Central memory CD8-positive, alpha-beta T cell (primary cell): ENCODE measurements at regions not wholly inside any gene's neighbourhood (a gene's known extent, or its start where the extent isn't known, plus 50 kb on each side); places are given as distances from the start of the nearest gene placed in this dataset.
A peak's percentile ranks its signal among the peaks of the same experiment; 100 is the strongest.
"Not testable (repeated sequence)": the region's sequence is repeated elsewhere in the genome, so short reads cannot be mapped to it uniquely, and the experiment has no call there.

Source experiments
- ATAC-seq: fragments of 150-1000 bp; cut with Tn5 transposase; replicated peaks from 2 replicates; pipeline ENCODE4 v1.10.0; 2022; ENCODE audit warnings: mild to moderate bottlenecking, moderate FRiP score, moderate number of reproducible peaks; ENCODE audit not compliant: poor library complexity, severe bottlenecking; ENCODE audit errors: extremely low read depth
- DNase-seq, 2 donors: peaks; one replicate each; pipeline ENCODE4 v3.0.0; 2021; ENCODE audit warnings: low spot score in 2 of 2
- H3K27ac Mint-ChIP-seq: one replicate; pipeline ENCODE4 v1.8.0; 2022; ENCODE audit warnings: low read depth, mild to moderate bottlenecking, moderate library complexity, mixed read lengths
- H3K27me3 Mint-ChIP-seq: one replicate; pipeline ENCODE4 v1.8.0; 2022; ENCODE audit warnings: mixed read lengths
- H3K36me3 Mint-ChIP-seq: one replicate; pipeline ENCODE4 v1.8.0; 2022; ENCODE audit warnings: mild to moderate bottlenecking, moderate library complexity, mixed read lengths; ENCODE audit not compliant: insufficient read depth
- H3K4me1 Mint-ChIP-seq: one replicate; pipeline ENCODE4 v1.8.0; 2022; ENCODE audit warnings: mixed read lengths
- H3K4me3 Mint-ChIP-seq: one replicate; pipeline ENCODE4 v1.8.0; 2022; ENCODE audit warnings: mild to moderate bottlenecking, moderate library complexity, mixed read lengths
- H3K9me3 Mint-ChIP-seq: one replicate; pipeline ENCODE4 v1.8.0; 2022; ENCODE audit warnings: mixed read lengths

- not testable (repeated sequence) for DNase-seq, H3K27me3 Mint-ChIP-seq, H3K9me3 Mint-ChIP-seq, H3K4me3 Mint-ChIP-seq
- Mint-ChIP-seq H3K36me3 (peaks cover 18% of the 10 kb centered on the region), H3K4me1 (peaks cover 23% of the 10 kb centered on the region), H3K27ac (peak overlapping the region; percentile 19)
- ATAC-seq, result peak; percentile 52
Observed at GRCh38 chr16:29578898-29579297, 72.7 kb upstream of the NPIPB12 start.

- not testable (repeated sequence) for DNase-seq, H3K9me3 Mint-ChIP-seq, H3K27me3 Mint-ChIP-seq, H3K4me3 Mint-ChIP-seq, H3K27ac Mint-ChIP-seq, ATAC-seq
- Mint-ChIP-seq H3K36me3 (peaks cover 14% of the 10 kb centered on the region), H3K4me1 (peaks cover 19% of the 10 kb centered on the region)
Observed at GRCh38 chr16:29581764-29582163, 75.6 kb upstream of the NPIPB12 start.

GRCh38 chr16:29591919-29592318, 71.1 kb upstream of the SPN start:
- not testable (repeated sequence) for H3K27me3 Mint-ChIP-seq, H3K9me3 Mint-ChIP-seq, H3K27ac Mint-ChIP-seq, ATAC-seq, DNase-seq
- Mint-ChIP-seq H3K4me3 (peak overlapping the region; percentile 58), H3K4me1 (peaks cover 26% of the 10 kb centered on the region), H3K36me3 (peaks cover 17% of the 10 kb centered on the region)

DNA sequence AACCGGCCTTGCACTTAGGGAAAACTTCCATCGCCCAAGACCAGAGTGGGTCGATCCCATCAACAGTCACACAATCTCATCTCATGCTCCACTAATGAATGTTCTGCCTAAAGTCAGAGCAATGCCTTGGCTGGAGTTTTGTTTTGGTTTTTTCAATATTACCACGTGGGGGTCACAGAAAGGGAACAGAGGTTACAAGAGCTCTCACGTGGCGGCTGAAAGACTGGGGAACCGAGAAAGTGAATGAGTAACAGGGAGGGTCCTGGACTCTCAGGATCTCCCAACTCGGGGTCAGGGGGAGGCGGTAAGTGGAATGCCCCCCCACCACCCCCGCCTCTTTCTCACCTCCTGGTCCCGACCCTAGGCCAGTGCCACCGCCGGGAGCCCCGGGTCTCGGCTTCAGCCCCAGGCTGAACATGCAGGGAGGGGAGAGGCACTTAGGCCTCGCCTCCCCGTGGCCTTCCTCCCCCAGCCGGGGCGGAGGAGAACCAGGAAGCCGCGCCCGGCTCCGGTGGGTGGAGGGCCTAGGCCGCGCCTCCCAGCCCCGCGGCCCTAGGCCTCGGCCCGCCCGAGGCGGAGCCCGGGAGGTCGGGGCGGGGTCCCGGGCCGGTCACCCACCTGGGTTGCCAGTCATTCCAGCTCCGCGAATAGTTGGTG, 68.7 kb upstream of the SPN start:
- H3K4me1 Mint-ChIP-seq, result peaks cover 19% of the 10 kb centered on the region
- H3K36me3 Mint-ChIP-seq, result peaks cover 12% of the 10 kb centered on the region
- DNase-seq, H3K9me3 Mint-ChIP-seq, H3K27me3 Mint-ChIP-seq: not testable (repeated sequence)
- peak overlapping the region; percentile 88 for H3K4me3 Mint-ChIP-seq
- H3K27ac Mint-ChIP-seq, result peak overlapping the region; percentile 88
- peak; percentile 72 for ATAC-seq

DNA sequence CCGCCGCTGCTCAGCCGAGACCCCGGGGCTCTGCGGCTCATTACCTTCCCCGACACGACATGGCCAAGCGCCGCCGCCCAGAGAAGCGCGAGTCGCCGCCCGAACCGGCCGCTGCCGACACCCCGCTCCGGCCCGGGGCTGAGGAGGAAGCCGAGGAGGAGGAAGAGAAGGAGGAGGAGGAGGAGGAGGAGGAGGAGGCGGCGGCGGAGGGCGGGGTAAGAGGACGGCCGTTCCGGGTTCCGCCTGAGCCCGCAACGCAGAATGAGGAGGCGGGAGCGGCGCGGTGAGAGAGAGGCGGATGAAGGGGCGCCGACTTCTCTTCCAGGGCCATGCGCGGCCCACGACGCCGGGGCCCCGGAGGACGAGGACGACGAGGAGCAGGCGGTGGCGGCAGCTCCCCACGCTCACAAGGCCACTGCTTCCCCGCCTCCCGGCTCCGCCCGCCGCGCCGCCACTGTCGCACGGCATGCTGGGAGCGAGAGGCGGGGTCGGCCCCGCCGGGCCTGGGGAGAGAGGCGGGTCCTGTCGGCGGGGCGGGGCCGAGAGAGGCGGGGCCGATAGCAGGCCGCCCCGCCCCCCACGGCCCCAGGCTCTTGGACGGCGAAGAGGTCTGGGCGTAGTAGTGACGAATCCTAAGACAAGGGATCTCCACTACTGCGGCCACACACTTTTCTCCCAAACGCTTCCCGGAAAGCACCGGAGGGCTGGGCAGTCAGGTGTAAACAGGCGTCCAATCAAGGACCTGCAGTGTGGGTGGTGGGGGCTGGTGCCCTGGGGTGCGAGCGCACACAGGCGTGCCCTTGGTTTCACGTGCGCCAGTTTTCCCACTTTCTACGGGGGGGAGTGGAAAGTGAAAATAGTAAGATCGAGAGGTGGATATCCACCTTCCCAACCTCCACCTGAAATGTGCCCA, 67.9 kb upstream of the SPN start:
- peak; percentile 75 for ATAC-seq
- Mint-ChIP-seq H3K27ac (peak overlapping the region; percentile 88), H3K4me1 (peaks cover 20% of the 10 kb centered on the region), H3K4me3 (peak overlapping the region; percentile 88), H3K36me3 (peaks cover 15% of the 10 kb centered on the region)
- not testable (repeated sequence) for H3K9me3 Mint-ChIP-seq, H3K27me3 Mint-ChIP-seq
- DNase-seq, result peak; percentile 82 to 87

DNA sequence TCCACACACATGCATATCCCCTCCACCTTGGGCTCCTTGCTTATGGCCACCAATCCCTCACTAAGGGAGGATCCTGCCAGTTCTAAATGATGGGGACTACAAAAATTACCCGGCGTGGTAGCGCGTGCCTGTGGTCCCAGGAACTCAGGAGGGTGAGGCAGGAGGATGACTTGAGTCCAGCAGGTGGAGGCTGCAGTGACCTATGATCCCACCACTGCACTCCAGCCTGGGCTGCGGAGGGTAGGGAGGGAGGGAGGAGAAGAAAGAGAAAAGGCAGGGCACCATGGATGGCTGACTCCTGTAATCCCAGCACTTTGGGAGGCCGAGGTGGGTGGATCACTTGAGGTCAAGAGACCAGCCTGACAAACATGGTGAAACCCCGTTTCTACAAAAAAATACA, 66.0 kb upstream of the SPN start:
- not testable (repeated sequence) for DNase-seq, H3K4me3 Mint-ChIP-seq, H3K27me3 Mint-ChIP-seq, H3K9me3 Mint-ChIP-seq, ATAC-seq, H3K27ac Mint-ChIP-seq
- Mint-ChIP-seq H3K4me1 (peaks cover 25% of the 10 kb centered on the region), H3K36me3 (peaks cover 21% of the 10 kb centered on the region)

GRCh38 chr16:29600111-29601000, 62.7 kb upstream of the SPN start:
- DNase-seq, H3K27me3 Mint-ChIP-seq, H3K9me3 Mint-ChIP-seq: not testable (repeated sequence)
- ATAC-seq, result peak; percentile 58
- H3K36me3 Mint-ChIP-seq, result peaks cover 25% of the 10 kb centered on the region
- H3K4me1 Mint-ChIP-seq, result peaks cover 40% of the 10 kb centered on the region
- H3K27ac Mint-ChIP-seq, result peak overlapping the region; percentile 93
- peak overlapping the region; percentile 79 for H3K4me3 Mint-ChIP-seq

GRCh38 chr16:29602247-29602625, 60.8 kb upstream of the SPN start:
- not testable (repeated sequence) for DNase-seq, H3K27me3 Mint-ChIP-seq, ATAC-seq, H3K9me3 Mint-ChIP-seq
- Mint-ChIP-seq H3K36me3 (peaks cover 23% of the 10 kb centered on the region), H3K4me3 (peak overlapping the region; percentile 79), H3K27ac (peak overlapping the region; percentile 93), H3K4me1 (peaks cover 40% of the 10 kb centered on the region)

- not testable (repeated sequence) for H3K27ac Mint-ChIP-seq, H3K27me3 Mint-ChIP-seq, ATAC-seq, H3K9me3 Mint-ChIP-seq, DNase-seq
- Mint-ChIP-seq H3K36me3 (peaks cover 25% of the 10 kb centered on the region), H3K4me1 (peaks cover 43% of the 10 kb centered on the region), H3K4me3 (peak overlapping the region; percentile 79)
Observed at GRCh38 chr16:29602683-29603088, 60.4 kb upstream of the SPN start.

- not testable (repeated sequence) for DNase-seq, H3K4me3 Mint-ChIP-seq, H3K27me3 Mint-ChIP-seq, ATAC-seq, H3K9me3 Mint-ChIP-seq
- Mint-ChIP-seq H3K36me3 (peaks cover 25% of the 10 kb centered on the region), H3K4me1 (peaks cover 44% of the 10 kb centered on the region), H3K27ac (peak overlapping the region; percentile 57)
Observed at GRCh38 chr16:29604631-29605549, 58.2 kb upstream of the SPN start.

DNA sequence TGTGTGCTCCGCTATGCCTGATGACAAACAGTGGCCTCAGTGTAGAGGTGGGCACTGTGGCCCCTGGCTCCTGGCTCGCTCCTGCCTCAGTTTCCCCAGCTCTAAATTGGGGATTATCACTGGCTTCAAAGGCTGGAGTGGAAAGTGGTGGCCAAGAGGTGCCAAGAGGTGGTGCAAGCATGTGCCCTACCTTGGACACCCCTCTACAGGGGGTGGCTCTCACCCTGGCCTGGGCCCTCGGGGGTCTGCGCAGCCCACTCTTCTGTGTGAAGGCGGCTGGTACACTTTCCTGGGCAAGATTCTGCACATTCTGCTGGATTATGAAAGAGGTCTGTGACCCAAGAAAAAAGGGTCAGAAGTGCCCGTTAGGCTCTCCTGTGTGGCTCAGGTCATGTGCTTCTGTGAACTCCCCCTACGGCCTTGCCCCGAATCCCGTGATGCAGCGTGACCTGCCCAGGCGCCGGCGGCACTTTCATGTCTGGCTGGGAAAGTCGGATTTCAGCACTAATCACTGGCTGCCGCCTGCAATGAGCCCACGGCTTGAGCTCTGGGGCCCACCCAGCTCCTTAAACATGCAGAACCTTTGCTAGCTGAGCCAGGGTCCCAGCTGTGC, 57.3 kb upstream of the SPN start:
- H3K9me3 Mint-ChIP-seq, H3K4me3 Mint-ChIP-seq, ATAC-seq, H3K27me3 Mint-ChIP-seq, H3K27ac Mint-ChIP-seq, DNase-seq: not testable (repeated sequence)
- Mint-ChIP-seq H3K4me1 (peaks cover 38% of the 10 kb centered on the region), H3K36me3 (peaks cover 21% of the 10 kb centered on the region)
